ENCODE measurements at regions not wholly inside any gene's neighbourhood (a gene's known extent, or its start where the extent isn't known, plus 50 kb on each side); places are given as distances from the start of the nearest gene placed in this dataset.
"Not testable (repeated sequence)": the region's sequence is repeated elsewhere in the genome, so short reads cannot be mapped to it uniquely, and the experiment has no call there.

DNA sequence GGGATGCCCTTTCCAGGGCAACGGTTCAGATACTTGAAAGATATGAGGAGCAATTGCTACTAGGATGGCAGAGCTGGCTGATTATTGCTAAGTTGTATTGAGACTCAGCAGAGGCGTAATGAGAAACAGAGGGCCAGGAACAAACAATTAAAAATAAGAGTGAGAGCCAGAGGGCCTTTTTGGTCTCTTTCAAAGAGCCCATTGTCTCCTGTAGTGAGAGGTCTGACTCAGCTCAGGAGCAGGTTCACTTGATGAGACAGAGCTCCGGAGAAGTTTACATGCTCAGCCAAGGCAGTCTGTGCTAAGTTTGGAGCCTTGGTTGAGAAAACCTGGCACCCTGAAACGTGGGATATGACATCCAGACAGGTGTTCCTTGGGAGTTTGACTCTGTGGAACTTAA, 303.9 kb upstream of the DLGAP1 start:
- Mint-ChIP-seq H3K9me3 (peaks cover 4% of the 10 kb centered on the region), H3K27me3 (ENCODE audit: low read depth) (no peaks in the 10 kb centered on the region), H3K36me3 (no peaks in the 10 kb centered on the region), H3K4me3 (no peak overlapping the region), H3K27ac (no peak overlapping the region), H3K4me1 (no peaks in the 10 kb centered on the region)
- no peak for TF ChIP-seq CTCF (IDR thresholded peaks at IDR 0.05; ENCODE audit: unreplicated experiment)
- no peak for DNase-seq (ENCODE audit: low spot score in 2 of 2, unreplicated experiment in 2 of 2)

DNA sequence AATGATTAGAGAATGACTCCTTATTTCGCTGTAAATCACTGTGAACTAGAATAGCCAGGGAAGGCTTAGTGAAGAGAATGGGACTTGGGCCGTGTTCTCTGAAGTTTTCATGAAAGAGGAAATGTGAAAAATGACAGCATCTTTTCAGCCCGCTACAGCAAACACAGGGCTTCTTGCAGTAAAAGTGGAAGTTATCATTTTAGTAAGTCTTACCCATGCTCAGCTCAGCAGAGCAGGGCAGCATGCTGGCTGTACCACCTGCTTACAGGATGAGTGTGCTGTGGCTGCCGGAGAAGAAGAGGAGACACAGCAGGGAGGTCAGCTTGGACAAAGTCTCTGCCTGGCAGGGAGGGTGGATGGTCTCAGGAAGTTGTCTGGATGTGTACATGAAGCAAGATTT, 300.7 kb upstream of the DLGAP1 start:
- no peak for TF ChIP-seq CTCF (IDR thresholded peaks at IDR 0.05; ENCODE audit: unreplicated experiment)
- no peaks in the 10 kb centered on the region for H3K36me3 Mint-ChIP-seq
- H3K4me1 Mint-ChIP-seq, result no peaks in the 10 kb centered on the region
- no peaks in the 10 kb centered on the region for H3K27me3 Mint-ChIP-seq (ENCODE audit: low read depth)
- no peak overlapping the region for H3K27ac Mint-ChIP-seq
- H3K4me3 Mint-ChIP-seq, result no peak overlapping the region
- DNase-seq (ENCODE audit: low spot score in 2 of 2, unreplicated experiment in 2 of 2), result no peak
- H3K9me3 Mint-ChIP-seq, result peaks cover 4% of the 10 kb centered on the region

- not testable (repeated sequence) for H3K36me3 Mint-ChIP-seq; H3K4me1 Mint-ChIP-seq; H3K4me3 Mint-ChIP-seq; H3K27me3 Mint-ChIP-seq (ENCODE audit: low read depth); H3K9me3 Mint-ChIP-seq; DNase-seq (ENCODE audit: low spot score in 2 of 2, unreplicated experiment in 2 of 2); H3K27ac Mint-ChIP-seq
Observed at GRCh38 chr18:4753151-4753550, 298.0 kb upstream of the DLGAP1 start.

- no peak for TF ChIP-seq CTCF (IDR thresholded peaks at IDR 0.05; ENCODE audit: unreplicated experiment)
- DNase-seq (ENCODE audit: low spot score in 2 of 2, unreplicated experiment in 2 of 2), result no peak
- Mint-ChIP-seq H3K36me3 (no peaks in the 10 kb centered on the region), H3K9me3 (peaks cover 6% of the 10 kb centered on the region), H3K4me1 (no peaks in the 10 kb centered on the region), H3K27ac (no peak overlapping the region), H3K27me3 (ENCODE audit: low read depth) (no peaks in the 10 kb centered on the region), H3K4me3 (no peak overlapping the region)
Observed at GRCh38 chr18:4751523-4751922, 296.4 kb upstream of the DLGAP1 start.

- Mint-ChIP-seq H3K27ac (no peak overlapping the region), H3K36me3 (no peaks in the 10 kb centered on the region), H3K27me3 (ENCODE audit: low read depth) (no peaks in the 10 kb centered on the region), H3K4me1 (no peaks in the 10 kb centered on the region), H3K9me3 (peaks cover 11% of the 10 kb centered on the region), H3K4me3 (no peak overlapping the region)
- no peak for DNase-seq (ENCODE audit: low spot score in 2 of 2, unreplicated experiment in 2 of 2)
- TF ChIP-seq CTCF (IDR thresholded peaks at IDR 0.05; ENCODE audit: unreplicated experiment), result no peak
Observed at GRCh38 chr18:4750393-4751346, 295.6 kb upstream of the DLGAP1 start.

DNA sequence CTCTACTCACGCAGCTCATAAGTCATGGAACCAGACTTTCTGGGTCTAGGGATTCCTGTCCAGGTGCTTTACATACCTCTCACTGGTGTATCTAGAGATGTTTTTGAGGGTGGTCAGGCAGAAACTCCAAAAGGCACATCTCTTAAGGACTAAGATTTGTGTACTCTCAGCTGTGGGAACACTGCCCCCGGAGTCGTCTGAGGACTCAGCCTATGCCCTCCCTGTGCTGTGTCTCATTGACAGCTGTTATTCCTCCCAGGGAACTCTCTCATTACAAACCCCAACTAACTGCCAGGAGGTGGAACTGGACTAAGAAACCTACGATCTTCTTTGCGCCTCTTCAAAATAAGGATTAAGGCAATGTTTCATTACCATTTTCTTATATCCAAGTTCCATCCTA, 293.9 kb upstream of the DLGAP1 start:
- no peak overlapping the region for H3K4me3 Mint-ChIP-seq
- no peak for TF ChIP-seq CTCF (IDR thresholded peaks at IDR 0.05; ENCODE audit: unreplicated experiment)
- DNase-seq (ENCODE audit: low spot score in 2 of 2, unreplicated experiment in 2 of 2), result no peak
- H3K4me1 Mint-ChIP-seq, result no peaks in the 10 kb centered on the region
- peaks cover 18% of the 10 kb centered on the region for H3K9me3 Mint-ChIP-seq
- no peaks in the 10 kb centered on the region for H3K27me3 Mint-ChIP-seq (ENCODE audit: low read depth)
- no peaks in the 10 kb centered on the region for H3K36me3 Mint-ChIP-seq
- H3K27ac Mint-ChIP-seq, result no peak overlapping the region
